ENCODE measurements at regions not wholly inside any gene's neighbourhood (a gene's known extent, or its start where the extent isn't known, plus 50 kb on each side); places are given as distances from the start of the nearest gene placed in this dataset.

DNA sequence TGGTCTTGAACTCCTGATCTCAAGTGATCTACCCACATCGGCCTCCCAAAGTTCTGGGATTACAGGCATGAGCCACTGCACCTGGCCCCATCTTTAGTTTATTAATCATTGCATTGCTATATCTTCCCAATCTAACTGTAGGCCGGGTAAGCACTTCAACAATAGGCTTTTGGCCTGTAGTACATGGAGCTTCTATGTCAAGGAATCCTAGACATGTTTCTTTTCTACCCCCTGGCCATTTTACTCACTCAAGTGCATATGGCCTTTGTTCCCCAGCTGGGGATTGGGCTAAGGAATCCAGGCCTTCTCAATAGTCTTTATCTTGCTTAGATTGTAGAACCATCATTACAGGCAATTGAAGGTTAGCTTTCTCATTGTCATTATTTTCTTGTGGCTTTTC, 122.3 kb upstream of the MBNL1 start:
- Histone ChIP-seq H3K36me3 (ENCODE audit: insufficient read depth, low read length) (no peaks in the 10 kb centered on the region), H4K20me1 (ENCODE audit: insufficient read depth, low read length, poor library complexity, severe bottlenecking) (no peaks in the 10 kb centered on the region), H3K4me2 (ENCODE audit: low read depth, low read length, poor library complexity, severe bottlenecking) (no peak overlapping the region), H3K9ac (ENCODE audit: low read depth, low read length, poor library complexity, severe bottlenecking) (no peak overlapping the region), H3K4me1 (ENCODE audit: insufficient read depth, low read length, poor library complexity, severe bottlenecking) (no peaks in the 10 kb centered on the region), H3F3A (ENCODE audit: low read depth) (no peaks in the 10 kb centered on the region), H3K27me3 (ENCODE audit: insufficient read depth, low read length, poor library complexity, severe bottlenecking) (no peaks in the 10 kb centered on the region), H3K4me3 (ENCODE audit: low read length, poor library complexity, severe bottlenecking) (no peak overlapping the region), H3K9me3 (ENCODE audit: insufficient read depth, low read depth, low read length) (no peaks in the 10 kb centered on the region), H2AFZ (ENCODE audit: low read length) (no peak overlapping the region), H3K9me2 (replicated peaks; ENCODE audit: low read depth, low read length) (no peaks in the 10 kb centered on the region), H3K79me2 (ENCODE audit: insufficient read depth, low read length) (no peaks in the 10 kb centered on the region)
- TF ChIP-seq, protein P1, sequence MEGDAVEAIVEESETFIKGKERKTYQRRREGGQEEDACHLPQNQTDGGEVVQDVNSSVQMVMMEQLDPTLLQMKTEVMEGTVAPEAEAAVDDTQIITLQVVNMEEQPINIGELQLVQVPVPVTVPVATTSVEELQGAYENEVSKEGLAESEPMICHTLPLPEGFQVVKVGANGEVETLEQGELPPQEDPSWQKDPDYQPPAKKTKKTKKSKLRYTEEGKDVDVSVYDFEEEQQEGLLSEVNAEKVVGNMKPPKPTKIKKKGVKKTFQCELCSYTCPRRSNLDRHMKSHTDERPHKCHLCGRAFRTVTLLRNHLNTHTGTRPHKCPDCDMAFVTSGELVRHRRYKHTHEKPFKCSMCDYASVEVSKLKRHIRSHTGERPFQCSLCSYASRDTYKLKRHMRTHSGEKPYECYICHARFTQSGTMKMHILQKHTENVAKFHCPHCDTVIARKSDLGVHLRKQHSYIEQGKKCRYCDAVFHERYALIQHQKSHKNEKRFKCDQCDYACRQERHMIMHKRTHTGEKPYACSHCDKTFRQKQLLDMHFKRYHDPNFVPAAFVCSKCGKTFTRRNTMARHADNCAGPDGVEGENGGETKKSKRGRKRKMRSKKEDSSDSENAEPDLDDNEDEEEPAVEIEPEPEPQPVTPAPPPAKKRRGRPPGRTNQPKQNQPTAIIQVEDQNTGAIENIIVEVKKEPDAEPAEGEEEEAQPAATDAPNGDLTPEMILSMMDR (conservative IDR thresholded peaks at IDR 0.05; ENCODE audit: low read length) = no peak
- no peak for TF ChIP-seq EZH2phosphoT487 (IDR thresholded peaks at IDR 0.05; ENCODE audit: borderline replicate concordance)

DNA sequence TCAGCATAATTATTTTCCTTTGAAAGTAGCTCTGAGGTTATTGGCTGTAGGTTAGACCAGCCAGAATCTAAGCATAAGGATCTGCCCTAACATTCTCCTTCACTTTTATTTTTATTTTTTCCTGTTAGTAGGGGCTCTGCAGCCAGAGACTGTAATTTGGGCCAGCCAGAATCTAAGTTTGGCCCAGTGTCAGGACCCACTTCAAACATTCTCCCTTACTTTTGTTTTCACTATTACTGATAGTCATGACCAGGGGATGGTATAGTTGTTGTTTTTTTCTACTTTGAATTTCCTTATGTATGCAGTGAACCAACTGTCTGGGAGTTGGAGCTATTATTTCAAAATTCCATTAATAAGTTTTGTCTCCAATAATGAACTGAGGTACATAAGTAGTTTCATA, 121.0 kb upstream of the MBNL1 start:
- Histone ChIP-seq H3F3A (ENCODE audit: low read depth) (no peaks in the 10 kb centered on the region), H3K4me2 (ENCODE audit: low read depth, low read length, poor library complexity, severe bottlenecking) (no peak overlapping the region), H3K36me3 (ENCODE audit: insufficient read depth, low read length) (no peaks in the 10 kb centered on the region), H3K27me3 (ENCODE audit: insufficient read depth, low read length, poor library complexity, severe bottlenecking) (no peaks in the 10 kb centered on the region), H3K4me1 (ENCODE audit: insufficient read depth, low read length, poor library complexity, severe bottlenecking) (no peaks in the 10 kb centered on the region), H3K9ac (ENCODE audit: low read depth, low read length, poor library complexity, severe bottlenecking) (no peak overlapping the region), H2AFZ (ENCODE audit: low read length) (peak overlapping the region; percentile 40; the same call in 1 of the 2 replicates), H3K9me3 (ENCODE audit: insufficient read depth, low read depth, low read length) (no peaks in the 10 kb centered on the region), H3K4me3 (ENCODE audit: low read length, poor library complexity, severe bottlenecking) (no peak overlapping the region), H4K20me1 (ENCODE audit: insufficient read depth, low read length, poor library complexity, severe bottlenecking) (no peaks in the 10 kb centered on the region), H3K9me2 (replicated peaks; ENCODE audit: low read depth, low read length) (no peaks in the 10 kb centered on the region), H3K79me2 (ENCODE audit: insufficient read depth, low read length) (no peaks in the 10 kb centered on the region)
- TF ChIP-seq EZH2phosphoT487 (IDR thresholded peaks at IDR 0.05; ENCODE audit: borderline replicate concordance) = no peak
- TF ChIP-seq, protein P1 (conservative IDR thresholded peaks at IDR 0.05; ENCODE audit: low read length) = no peak

DNA sequence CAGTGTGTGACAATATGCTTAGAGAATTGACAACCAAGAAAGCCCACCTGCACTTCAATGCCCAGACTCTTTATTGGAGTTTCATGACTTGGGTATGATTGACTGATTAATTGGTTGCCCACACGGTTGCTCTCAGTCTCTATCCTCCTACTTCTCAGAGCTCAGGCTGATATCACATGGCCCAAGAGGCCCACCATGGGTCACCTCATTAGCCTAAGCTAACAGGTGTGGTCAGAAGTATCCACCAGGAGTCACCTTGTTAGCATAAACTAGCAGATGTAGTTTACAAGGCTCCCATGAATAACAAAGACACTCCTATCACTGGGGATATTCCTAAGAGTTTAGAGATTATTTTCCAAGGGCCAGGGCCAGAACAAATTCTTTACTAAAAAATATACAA, 120.2 kb upstream of the MBNL1 start:
- H3K4me3 ChIP-seq (ENCODE audit: low read length, poor library complexity, severe bottlenecking) = no peak overlapping the region
- no peak overlapping the region for H3K9ac ChIP-seq (ENCODE audit: low read depth, low read length, poor library complexity, severe bottlenecking)
- no peaks in the 10 kb centered on the region for H4K20me1 ChIP-seq (ENCODE audit: insufficient read depth, low read length, poor library complexity, severe bottlenecking)
- H3K27me3 ChIP-seq (ENCODE audit: insufficient read depth, low read length, poor library complexity, severe bottlenecking) = no peaks in the 10 kb centered on the region
- H3K4me2 ChIP-seq (ENCODE audit: low read depth, low read length, poor library complexity, severe bottlenecking) = no peak overlapping the region
- no peaks in the 10 kb centered on the region for H3K9me2 ChIP-seq (replicated peaks; ENCODE audit: low read depth, low read length)
- no peak for TF ChIP-seq EZH2phosphoT487 (IDR thresholded peaks at IDR 0.05; ENCODE audit: borderline replicate concordance)
- TF ChIP-seq, protein P1 (conservative IDR thresholded peaks at IDR 0.05; ENCODE audit: low read length) = no peak
- no peaks in the 10 kb centered on the region for H3K9me3 ChIP-seq (ENCODE audit: insufficient read depth, low read depth, low read length)
- no peaks in the 10 kb centered on the region for H3K79me2 ChIP-seq (ENCODE audit: insufficient read depth, low read length)
- no peaks in the 10 kb centered on the region for H3K4me1 ChIP-seq (ENCODE audit: insufficient read depth, low read length, poor library complexity, severe bottlenecking)
- H3K36me3 ChIP-seq (ENCODE audit: insufficient read depth, low read length) = no peaks in the 10 kb centered on the region
- H3F3A ChIP-seq (ENCODE audit: low read depth) = no peaks in the 10 kb centered on the region
- no peak overlapping the region for H2AFZ ChIP-seq (ENCODE audit: low read length)

Measured in Loucy (cell line).